ENCODE measurements at regions not wholly inside any gene's neighbourhood (a gene's known extent, or its start where the extent isn't known, plus 50 kb on each side); places are given as distances from the start of the nearest gene placed in this dataset.
A peak's percentile ranks its signal among the peaks of the same experiment; 100 is the strongest.

DNA sequence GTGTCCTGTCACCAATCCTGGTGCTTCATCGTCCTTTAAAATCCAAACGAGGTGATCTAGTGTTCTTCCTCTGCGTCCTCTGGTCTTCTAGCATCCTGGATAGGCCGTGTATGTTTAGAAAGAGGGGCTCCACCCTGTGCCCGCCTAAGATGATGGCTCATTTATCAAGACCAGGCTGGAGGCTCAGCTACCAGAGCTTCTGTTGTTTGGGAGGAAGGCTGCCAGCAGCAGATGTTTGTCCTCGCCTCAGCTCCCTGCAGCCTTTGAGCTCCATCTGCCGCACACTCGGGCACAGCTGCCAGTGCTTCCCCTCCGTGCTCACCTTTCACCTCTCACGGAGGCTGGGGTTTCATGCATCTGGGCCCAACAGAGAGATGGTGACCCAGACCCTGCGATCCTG, 954.7 kb upstream of the RBFOX1 start:
- DNase-seq (ENCODE audit: low spot score), result no peak

DNA sequence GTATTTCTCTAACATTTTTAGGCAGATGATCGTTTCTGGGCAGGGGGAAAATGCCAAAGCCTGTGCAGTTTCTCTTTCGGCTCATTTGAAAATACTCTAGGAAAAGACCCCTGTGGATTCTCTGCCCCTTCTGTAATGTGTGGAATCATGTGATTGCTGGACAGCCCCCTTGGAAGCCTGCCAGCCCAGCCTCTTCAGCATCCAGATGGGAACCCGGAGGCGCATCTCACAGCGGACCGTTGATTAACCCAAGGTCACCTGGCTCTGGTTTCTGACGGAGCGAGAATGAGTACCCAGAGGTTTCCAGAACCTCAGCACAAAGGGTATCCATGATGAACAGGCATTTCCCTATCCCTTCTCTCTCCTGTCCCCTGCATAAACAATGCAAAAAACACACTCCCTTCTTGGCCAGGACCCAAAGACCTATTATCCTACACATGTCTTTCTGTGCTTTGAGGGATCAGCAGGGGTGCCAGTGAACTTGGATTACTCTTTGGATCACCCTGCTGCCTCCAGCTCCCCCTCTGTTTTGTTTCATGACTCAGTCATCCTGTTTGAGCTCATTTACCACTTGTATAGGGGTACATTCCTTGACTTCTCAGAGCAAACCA, 957.1 kb upstream of the RBFOX1 start:
- DNase-seq (ENCODE audit: low spot score), result no peak

GRCh38 chr16:6374821-6375220, 957.8 kb upstream of the RBFOX1 start:
- DNase-seq (ENCODE audit: low spot score), result no peak

DNA sequence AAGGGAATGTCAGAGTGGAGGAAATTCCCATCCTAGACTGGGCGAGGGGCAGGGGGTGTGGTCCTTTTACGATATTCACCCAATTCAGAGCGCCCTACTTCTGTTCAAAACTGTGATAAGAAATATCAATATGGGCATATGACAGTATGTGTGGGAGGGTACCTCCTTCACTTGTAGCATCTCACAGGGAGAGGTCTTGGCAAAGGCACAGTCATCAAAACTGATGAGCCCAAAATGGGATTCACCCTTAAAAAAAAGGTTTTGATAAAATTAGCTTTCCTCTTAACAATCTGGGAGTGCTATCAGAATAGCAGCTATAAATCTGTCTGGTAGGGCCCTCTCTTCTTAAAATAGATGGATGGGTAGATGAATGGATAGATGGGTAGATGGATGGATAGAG, 967.8 kb upstream of the RBFOX1 start:
- no peak for DNase-seq (ENCODE audit: low spot score)

DNA sequence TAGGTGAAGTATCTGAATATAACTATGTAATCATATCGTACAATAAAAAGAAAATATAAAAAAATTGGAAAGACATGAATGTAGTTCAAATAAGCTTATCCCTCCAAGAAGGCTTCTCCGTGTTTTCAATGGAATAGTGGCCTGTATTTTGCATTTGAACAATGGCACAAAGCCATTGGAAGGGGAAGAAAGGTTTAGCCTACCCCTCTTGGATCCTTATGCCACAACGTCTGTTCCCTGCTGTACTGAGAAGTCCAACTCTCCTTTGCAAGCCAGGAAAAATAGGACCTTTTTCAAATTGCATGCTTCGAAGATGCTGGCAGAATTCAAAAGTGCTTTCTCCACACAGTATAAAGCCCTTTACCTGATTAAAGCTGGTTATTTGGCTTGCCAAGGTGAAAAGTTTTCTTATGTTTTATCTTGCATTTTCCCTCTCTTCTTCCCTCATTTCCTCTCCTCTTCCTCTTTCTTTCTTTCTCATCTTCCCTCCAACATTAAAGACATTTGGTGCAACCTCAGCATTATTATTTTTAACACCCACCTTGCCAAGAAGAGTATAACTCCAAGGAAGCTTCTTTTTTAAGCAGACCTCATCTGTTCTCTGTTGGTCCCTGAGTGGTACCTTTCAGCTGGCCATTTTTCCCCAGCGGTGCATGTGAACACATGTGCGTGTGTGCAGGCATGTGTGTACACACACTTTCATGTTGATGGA, 968.6 kb upstream of the RBFOX1 start:
- DNase-seq (ENCODE audit: low spot score), result no peak

- no peak for DNase-seq (ENCODE audit: low spot score)
Measured at GRCh38 chr16:6363396-6363795, 969.2 kb upstream of the RBFOX1 start.

- no peak for DNase-seq (ENCODE audit: low spot score)
Measured at GRCh38 chr16:6362321-6362720, 970.3 kb upstream of the RBFOX1 start.

DNA sequence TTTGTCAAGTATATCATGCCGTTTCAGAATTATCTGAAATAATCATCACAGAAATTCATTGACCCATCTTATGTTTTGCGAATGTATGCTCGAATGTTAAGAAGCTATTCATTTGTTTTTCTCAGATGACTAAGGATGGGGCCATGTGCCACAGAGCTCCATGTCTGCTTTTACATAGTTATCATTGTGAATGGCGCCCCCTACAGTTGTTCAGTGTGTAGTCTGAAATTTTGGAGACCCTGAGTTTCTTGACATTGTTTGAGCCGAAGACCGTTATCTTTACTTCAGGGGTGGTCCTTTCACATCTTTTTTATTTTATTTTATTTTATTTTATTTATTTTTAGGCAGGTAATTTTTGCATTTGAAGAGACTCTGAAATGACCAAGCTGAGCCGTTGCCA, 972.0 kb upstream of the RBFOX1 start:
- DNase-seq (ENCODE audit: low spot score), result no peak

DNA sequence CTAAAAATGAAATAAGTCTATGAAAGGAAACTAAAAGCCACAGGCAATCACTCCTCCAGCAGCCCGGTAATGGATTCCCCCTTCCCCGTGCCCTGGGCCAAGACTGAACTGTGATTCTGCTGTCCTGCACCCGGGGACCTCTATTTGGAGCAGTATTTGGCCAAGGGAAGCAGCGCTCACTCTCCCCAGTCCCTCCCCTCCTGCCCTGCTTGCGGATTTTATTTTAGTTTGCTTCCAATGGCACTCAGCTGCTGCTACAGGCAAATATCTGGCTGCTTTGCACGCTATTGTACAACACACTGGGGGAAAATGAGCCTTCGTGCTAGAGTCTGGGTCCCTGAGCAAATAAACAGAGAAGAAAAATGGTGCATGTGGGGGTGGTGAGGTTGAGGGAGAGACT, 975.7 kb upstream of the RBFOX1 start:
- DNase-seq (ENCODE audit: low spot score), result no peak

- DNase-seq (ENCODE audit: low spot score), result no peak
Measured at GRCh38 chr16:6349725-6350124, 982.9 kb upstream of the RBFOX1 start.

DNA sequence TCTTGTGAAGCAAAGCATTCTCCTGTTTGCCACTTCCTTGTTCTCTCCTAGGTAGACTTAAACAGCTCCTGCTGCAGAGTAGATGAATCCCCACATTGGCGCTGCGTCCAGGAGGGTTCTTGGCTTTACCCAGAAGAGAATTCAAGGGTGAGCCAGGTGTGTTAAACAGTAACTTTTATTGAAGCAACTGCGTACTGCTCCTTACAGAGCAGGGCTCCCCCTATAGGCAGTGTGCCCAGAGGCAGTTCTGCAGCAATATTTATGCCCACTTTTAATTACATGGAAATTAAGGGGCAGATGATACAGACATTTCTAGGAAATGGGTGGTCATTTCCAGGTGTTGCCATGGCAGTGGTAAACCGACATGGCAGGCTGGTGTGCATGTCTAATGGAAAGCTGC, 987.6 kb upstream of the RBFOX1 start:
- DNase-seq (ENCODE audit: low spot score), result no peak

DNA sequence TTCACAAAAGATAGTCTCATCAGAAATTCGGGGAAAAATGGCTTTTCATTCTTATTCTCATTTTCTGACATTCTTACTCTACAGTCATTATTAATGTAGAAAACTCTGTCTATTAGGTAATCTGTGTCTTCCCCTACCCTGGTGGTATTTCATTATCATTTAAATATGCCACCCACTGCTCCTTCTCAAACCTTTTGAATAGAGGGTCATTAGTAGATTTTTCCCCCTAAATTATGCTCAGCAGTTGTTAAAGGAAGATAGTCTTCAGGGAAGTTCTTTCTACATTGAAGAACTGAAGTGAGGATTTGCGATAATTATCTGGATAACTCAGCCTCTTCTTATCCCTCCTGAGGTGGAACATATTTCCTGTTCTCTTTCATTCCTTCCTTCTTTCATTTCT, 989.5 kb upstream of the RBFOX1 start:
- no peak for DNase-seq (ENCODE audit: low spot score)

DNA sequence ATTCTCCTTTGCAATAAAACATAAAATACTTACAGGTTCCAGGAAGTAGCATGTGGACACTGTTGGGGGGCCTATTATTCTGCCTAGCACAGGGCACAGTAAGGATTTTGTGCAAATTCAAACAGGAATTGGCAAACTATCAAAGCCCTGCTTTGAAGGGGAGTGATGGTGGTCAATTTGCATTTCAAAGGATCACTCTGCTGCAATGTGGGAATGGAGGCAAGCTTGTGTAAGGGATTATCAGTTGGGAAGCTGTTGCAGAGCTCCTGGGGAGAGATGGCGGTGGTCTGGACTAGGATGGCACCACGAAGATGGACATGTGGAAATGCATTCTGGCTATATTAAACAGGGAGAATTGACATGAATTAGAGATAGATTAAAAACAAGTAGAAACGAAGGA, 990.7 kb upstream of the RBFOX1 start:
- DNase-seq (ENCODE audit: low spot score), result no peak

DNA sequence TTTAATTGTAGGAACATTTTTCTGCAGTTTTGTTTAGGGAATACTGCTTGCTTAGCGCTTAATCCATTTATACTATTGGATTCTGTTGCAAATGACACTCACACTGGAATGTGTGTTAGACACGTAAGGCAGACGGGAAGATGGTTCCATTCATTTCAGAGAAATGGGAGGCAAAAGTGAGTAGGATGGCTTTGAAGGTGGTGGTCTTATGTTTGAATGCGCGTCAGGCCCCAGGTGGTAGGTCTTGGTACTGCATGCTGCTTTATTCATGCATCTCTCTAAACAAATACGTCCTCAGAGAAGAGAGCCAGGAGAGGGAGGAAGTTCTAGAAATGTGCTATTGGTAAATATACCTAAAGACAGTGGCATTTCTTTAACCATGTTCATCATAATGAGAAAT, 997.6 kb upstream of the RBFOX1 start:
- peak; percentile 12 for DNase-seq (ENCODE audit: low spot score)

DNA sequence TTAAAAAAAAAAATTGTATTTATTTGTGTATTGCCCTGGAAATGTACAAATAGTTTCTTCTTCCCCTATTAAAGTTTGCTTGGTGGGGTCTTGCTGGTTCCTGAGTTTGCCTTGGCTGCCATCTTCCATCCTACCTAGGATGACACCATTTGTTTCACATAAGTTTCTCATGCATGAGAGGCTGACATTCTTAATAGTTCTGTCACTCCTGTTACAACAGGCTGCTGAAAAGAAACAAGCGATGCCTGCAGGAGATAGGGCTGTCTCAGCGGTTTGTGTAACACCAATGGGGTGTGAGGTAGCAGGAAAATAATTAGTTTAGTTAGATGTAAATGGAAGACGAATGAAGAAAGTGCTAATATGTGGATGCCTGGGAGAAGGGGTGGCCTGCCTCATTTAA, 1000.9 kb upstream of the RBFOX1 start:
- no peak for DNase-seq (ENCODE audit: low spot score)

DNA sequence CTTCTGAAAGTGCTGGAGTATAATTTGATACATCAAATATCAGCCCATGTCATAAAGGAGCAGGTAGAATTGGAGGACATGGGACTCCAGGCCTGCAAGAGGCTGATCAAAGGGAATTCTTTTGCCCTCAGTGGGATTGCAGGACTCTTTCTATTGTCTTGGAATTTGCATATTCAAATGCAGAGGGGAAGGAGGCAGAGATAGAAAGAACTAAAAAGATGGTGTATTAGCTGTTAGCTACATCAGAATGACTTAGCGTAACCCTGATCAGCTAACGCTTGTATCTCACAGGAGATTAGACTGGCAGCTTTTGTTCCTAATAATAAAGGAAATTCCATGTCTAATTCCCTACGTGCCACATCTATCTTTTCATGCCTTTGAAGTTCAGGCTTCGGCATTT, 1014.7 kb upstream of the RBFOX1 start:
- DNase-seq (ENCODE audit: low spot score), result no peak

DNA sequence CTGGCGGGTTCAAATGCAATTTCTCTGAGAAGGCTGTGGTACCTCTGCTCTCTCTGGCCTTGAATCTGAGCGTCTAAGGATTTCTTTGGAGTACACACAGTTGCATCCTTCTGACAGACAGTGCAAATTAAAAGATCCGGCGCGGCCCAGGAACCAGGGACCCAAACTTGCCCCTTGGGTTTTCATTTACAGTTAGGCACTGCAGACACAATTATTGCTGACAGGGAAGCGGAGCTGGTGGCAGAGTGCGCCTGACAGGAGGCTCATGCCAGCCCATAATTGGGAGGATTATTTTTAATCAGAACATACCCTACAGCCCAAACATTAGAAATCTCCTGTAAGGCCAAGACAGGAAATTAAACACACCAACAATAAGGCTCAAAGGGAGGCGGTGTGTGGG, 1023.4 kb upstream of the RBFOX1 start:
- DNase-seq (ENCODE audit: low spot score), result no peak

DNA sequence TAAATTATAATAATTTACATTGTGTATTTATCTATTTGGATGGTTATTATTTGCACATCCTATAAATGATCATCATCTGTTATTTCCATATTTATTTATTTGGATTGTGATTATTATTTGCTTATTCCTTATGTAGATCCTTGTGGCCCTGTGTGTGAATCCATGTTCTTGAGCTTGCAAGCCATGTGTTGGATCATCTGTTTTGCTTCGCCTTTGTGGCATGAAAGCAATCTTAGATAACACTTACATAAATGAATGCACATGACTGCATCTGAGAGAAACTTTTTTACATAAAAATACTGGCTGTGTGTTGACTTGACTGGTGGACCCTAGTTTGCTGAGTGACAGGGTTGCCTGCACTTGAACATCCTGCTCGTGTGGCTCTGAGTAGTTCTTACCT, 1024.5 kb upstream of the RBFOX1 start:
- no peak for DNase-seq (ENCODE audit: low spot score)

GRCh38 chr16:6300523-6300922, 1032.1 kb upstream of the RBFOX1 start:
- DNase-seq (ENCODE audit: low spot score), result no peak

GRCh38 chr16:6297666-6298410, 1034.8 kb upstream of the RBFOX1 start:
- no peak for DNase-seq (ENCODE audit: low spot score)

DNA sequence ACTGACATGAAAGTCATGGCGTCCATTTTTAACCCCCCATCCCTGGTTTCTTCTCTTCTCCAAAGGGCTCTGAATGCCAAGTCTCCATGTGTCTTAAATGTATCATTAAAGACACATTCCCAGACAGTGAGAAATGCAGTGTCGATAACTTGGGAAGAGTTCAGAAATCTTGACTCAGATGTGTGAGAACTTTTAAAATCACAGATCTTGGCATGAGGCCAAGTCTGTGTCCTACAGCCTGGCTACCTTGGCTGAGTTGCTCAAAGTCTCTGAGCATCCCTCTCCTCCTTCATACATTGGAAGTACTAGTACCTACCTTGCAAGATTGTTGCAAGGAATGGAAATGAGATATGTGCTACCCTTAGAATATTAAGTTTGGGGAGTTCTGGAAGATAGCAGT, 1046.5 kb upstream of the RBFOX1 start:
- DNase-seq (ENCODE audit: low spot score), result no peak

DNA sequence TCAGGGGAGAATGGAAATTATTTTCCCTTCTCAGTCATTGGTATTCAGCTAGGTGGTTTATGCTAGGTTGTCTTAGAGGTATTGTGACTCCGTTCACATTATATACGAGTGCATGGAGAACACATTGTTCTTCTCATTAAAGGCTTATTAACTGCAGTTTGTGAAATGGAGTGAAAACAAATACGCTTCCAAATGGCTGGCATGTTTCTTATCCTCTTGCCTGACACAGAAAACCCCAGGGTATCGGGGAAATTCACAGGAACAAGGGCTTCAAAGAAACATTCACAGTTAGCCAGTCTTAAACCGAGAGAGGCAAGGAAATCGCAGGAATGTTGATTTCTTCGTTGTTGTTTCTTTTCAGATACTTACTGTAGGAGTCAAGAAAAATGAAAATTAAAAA, 1047.9 kb upstream of the RBFOX1 start:
- no peak for DNase-seq (ENCODE audit: low spot score)

DNA sequence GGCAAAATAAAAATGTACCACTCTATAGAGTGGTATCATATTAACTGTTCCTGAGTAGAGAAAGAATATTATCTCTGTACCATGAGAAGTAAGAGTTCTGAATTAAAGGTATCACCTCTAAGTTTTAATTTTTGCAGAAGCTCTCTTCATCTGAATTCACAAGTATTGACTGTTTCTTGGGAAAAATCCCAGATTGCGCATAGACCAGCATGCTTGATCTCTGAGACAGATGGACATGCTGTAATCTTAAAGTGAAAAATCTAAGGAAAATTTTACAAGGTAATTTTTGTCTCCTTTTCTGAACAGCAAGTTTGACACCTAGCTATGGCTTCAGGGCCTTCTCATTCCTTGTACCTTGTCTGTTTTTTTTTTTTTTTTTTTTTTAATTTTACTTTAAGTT, 1050.7 kb upstream of the RBFOX1 start:
- no peak for DNase-seq (ENCODE audit: low spot score)

GRCh38 chr16:6281274-6281673, 1051.4 kb upstream of the RBFOX1 start:
- no peak for DNase-seq (ENCODE audit: low spot score)
